T-helper 2 cell treated with Interferon-gamma antibody and Interleukin-4, amounts not matched to agents 100 ng/mL and 5 ng/mL, for 36 hours (primary cell): ENCODE measurements at regions not wholly inside any gene's neighbourhood (a gene's known extent, or its start where the extent isn't known, plus 50 kb on each side); places are given as distances from the start of the nearest gene placed in this dataset.

Source experiments
- intact Hi-C: fragments of 100-400 bp; cut with micrococcal nuclease; formaldehyde crosslinking; loops from one replicate; pipeline ENCODE4 v1.15.1; 2023

- intact Hi-C loops, result no loop called here
Measured at GRCh38 chr3:99012051-99012450, 110.6 kb upstream of the DCBLD2 start.

GRCh38 chr3:99009851-99010250 is 108.4 kb upstream of the DCBLD2 start:
- intact Hi-C loops, result no loop called here

DNA sequence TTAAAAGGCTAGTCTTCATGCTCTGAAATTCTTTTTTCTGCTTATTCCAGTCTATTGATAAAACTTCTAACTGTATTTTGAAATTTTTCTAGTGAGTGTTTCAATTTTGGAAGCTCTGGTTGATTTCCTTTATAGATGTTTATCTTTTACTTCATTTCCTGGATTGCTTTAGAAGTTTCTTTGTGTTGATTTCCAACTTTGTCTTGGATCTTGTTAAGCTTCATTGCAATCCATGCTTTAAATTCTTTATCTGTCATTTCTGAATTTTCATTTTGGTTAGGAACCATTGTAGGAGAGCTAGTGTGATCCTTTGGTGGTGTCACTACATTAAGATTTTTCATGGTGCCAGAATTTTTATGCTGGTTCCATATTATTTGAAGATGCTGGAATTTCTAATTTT is 105.2 kb upstream of the DCBLD2 start:
- intact Hi-C loops, result no loop called here

DNA sequence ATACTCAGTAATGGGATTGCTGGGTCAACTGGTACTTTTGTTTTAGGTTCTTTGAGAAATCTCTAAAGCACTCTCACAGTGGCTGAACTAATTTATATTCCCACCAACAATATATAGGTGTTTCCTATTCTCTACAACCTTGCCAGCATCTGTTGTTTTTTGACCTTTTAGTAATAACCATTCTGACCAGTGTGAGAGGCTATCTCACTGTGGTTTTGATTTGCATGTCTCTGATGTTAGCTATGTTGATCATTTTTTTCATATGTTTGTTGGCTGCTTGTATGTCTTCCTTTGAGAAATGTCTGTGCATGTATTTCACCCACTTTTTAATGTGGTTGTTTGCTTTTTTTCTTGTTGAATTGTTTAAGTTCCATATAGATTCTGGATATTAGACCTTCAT is 98.2 kb upstream of the DCBLD2 start:
- intact Hi-C loops, result no loop called here

DNA sequence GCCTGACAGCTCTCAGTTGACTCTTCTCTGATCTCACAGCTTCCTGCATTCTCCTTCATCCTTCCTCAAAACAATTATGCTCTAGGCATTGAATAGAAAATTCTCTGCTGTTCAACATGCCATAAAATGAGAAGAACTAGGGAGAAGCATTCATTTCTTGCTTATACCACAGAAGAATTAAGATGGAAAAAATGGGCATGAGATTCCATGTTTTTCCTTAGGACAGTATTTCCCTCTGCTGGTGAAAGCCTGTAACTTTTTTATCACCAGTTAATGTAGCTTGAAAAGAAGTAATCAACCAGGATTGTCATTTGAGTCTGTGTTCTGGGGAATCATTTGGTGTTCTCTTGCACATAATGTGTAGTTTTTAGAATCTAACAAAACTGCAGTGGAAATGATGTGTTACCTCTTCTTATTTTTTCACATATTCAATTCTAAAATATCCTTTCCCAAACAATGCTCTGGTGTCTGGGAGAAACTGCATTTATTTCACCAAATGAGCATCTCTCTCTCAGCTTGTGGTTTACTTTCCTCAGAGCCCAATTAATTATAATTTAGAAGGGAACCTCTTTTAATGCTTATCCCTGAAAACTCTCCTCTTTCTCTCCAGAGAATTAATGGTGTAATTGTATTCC is 92.8 kb upstream of the DCBLD2 start:
- intact Hi-C loops, result loop anchor here (1.0 to 5.0 kb wide), 2 partner anchors 177 to 392 kb away; no protein-coding TSS in a partner anchor

DNA sequence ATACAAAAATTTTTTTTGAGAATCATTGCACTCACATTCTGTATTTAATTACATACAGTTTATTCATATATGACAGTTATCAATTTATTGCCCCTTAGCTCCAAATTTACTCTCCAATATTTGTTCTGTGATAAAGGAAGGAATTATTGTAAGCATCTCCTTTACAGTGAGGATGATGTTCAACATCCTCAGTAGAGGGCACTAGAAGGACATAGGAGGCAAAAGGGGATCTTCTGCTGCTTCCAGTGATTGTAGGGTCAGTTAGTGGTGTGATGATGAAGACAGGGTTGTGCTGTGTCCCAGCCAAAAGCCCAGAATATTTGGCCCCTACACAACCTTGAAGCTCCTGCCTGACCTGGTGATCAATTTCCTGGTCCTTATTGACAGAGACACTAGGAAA is 89.9 kb upstream of the DCBLD2 start:
- intact Hi-C loops, result loop anchor here (5.0 kb wide), 1 partner anchor 389 kb away; no protein-coding TSS in a partner anchor

GRCh38 chr3:98990657-98991056 is 89.2 kb upstream of the DCBLD2 start:
- intact Hi-C loops, result loop anchor here (5.0 kb wide), 1 partner anchor 388 kb away; no protein-coding TSS in a partner anchor

- intact Hi-C loops, result no loop called here
Measured at GRCh38 chr3:98986073-98986472, 84.6 kb upstream of the DCBLD2 start.

DNA sequence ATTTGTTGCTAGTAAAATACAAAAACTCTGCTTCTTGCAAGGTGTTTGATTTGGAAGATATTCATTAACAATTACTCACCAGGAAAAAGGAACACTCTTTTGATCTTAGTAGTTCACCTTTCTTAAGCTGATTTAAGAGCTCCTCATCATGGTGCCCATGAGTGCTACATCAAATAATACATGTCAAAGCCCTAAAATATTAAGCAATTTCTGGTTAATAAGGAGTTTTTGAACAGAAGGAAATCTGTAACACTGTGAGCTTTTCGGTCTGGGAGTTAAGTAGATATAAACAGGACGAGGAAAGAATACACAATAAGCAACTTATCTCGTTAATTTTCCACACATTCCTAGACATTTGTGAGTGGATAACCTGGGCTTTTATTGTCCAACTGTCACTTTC is 83.9 kb upstream of the DCBLD2 start:
- intact Hi-C loops, result no loop called here

- intact Hi-C loops, result no loop called here
Measured at GRCh38 chr3:98984024-98984423, 82.5 kb upstream of the DCBLD2 start.

GRCh38 chr3:98982351-98982750 is 80.9 kb upstream of the DCBLD2 start:
- intact Hi-C loops, result no loop called here

DNA sequence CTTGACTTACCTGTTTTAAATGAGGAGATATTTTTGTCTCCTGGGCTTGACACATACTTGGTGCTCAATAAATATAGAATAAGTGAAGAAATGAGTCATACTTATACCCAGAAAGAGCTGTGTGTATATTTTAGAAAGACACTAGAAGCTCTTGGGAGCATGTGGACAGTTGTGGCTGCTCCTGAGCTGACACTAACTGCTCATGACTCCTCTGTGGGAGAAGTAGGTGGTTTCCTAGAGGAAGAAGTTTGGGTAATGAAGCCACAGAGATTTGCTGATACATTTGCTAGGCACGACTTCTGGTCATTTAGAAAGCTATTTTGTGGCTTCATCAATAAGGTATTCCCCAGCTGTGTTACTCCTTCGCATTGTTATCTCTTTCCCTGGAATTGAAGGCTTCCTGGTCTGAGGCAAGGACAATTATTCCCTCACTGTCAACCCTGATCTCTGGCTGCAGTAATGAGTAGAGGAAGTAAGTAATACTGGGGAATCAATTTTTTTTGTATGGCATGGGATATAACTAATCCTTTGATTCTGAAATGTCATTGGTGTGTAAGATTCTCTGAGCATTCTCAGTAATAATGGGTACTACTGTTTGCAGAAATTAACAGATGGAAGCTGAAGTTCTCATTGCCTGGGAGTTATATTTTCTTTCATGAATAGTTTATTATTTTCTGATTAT is 79.6 kb upstream of the DCBLD2 start:
- intact Hi-C loops, result no loop called here

GRCh38 chr3:98979296-98979695 is 77.8 kb upstream of the DCBLD2 start:
- intact Hi-C loops, result no loop called here

DNA sequence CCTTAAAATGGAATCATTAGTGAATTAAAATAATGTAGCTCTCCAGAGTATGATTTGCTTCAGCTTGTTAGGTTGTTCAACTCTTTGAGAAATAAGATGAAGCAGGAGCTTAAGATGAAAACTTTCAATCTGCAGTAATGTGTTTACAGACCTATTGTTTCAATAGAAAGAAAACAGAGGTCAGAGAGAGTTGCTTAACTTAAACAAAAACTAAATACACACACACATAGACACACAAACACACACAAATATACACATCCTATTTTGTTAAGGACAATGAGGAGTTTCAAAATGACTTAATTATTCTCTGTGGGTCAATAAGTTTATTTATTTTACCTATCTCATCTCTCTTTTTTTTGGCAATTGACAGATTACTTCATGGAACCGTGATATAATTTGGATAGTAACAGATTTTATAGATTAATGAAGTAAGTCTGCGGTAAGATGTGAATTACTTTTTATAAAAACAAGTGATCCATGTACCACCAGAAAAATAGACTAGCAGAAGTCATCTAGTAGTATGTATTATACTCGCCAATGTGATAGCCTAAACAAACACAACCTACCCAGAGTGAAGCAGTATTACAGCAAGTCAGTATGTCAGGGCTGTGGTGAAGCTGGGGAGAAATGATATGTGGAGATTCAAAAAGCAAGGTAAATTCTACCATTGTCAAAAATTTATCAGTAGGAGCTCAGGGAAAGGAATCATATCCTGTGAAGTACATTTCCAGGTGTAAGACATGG is 76.7 kb upstream of the DCBLD2 start:
- intact Hi-C loops, result no loop called here

DNA sequence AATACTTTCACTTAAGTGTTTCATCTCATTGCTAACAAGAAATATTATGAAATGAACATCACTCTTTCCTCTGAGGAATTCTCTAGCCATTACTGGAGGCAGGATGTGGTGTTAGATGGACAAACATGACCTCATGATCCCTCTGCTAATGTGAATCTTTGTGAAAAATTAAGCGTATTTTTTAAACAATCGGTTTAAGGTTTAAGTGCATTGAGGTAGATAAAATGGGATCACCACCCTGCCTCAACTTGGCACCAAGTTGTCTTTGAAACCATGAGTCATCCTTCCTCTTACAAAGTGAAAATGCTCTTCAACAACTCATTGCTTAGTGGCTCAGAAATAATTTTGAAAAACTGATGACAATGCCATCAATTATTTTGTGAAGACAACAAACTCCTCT is 76.0 kb upstream of the DCBLD2 start:
- intact Hi-C loops, result no loop called here

- intact Hi-C loops, result no loop called here
Measured at GRCh38 chr3:98974442-98974841, 72.9 kb upstream of the DCBLD2 start.

- intact Hi-C loops, result no loop called here
Measured at GRCh38 chr3:98972720-98973119, 71.2 kb upstream of the DCBLD2 start.

- intact Hi-C loops, result no loop called here
Measured at GRCh38 chr3:98972155-98972554, 70.7 kb upstream of the DCBLD2 start.

DNA sequence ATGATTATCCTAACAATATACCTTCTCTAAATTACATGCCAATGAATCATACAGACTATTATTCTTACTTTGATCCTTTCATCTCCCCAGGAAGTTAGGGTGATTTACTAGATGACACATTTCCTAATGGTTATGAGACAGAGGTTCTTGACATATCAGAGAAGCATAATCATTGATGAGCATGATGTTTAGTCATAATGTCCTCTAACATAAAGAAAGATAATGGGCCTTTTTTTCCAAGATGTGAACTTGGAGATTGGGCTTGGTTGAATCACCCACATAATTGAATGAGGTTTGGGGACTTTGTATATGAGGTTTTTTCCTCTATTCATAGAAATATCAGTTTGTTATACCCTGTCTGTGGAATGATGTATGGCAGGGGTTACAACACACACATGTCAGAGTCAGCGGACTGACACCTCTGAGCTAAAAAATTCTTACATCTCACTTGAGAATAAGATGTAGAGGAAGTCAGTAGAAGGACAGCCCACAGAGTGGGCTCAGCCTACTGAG is 69.7 kb upstream of the DCBLD2 start:
- intact Hi-C loops, result no loop called here

GRCh38 chr3:98969295-98969694 is 67.8 kb upstream of the DCBLD2 start:
- intact Hi-C loops, result no loop called here

DNA sequence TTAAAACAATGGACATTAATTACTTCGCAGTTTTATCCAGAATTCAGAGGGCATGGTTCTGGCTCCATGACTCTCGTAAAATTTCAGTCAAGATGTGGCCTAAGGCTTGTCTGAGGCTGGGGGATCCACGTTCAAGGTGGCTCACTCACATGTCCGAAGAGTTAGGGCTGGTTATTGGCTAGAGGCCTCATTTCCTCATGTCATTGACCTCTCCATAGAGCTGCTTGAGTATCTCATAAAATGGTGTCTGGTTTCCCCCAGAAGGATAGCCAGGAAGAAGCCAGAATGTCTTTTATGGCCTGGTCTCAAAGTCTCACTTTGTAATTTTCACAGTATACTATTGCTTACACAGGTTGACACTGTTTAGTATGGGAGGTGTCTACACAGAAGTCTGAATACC is 67.3 kb upstream of the DCBLD2 start:
- intact Hi-C loops, result no loop called here

- intact Hi-C loops, result no loop called here
Measured at GRCh38 chr3:98968347-98968746, 66.9 kb upstream of the DCBLD2 start.
